ENCODE measurements at regions not wholly inside any gene's neighbourhood (a gene's known extent, or its start where the extent isn't known, plus 50 kb on each side); places are given as distances from the start of the nearest gene placed in this dataset.

GRCh38 chr10:2251631-2252030, 514.3 kb upstream of the ADARB2 start:
- intact Hi-C loops (cut with DNase I) = no loop called here
- H3K4me1 ChIP-seq = no peaks in the 10 kb centered on the region
- ATAC-seq = no peak

DNA sequence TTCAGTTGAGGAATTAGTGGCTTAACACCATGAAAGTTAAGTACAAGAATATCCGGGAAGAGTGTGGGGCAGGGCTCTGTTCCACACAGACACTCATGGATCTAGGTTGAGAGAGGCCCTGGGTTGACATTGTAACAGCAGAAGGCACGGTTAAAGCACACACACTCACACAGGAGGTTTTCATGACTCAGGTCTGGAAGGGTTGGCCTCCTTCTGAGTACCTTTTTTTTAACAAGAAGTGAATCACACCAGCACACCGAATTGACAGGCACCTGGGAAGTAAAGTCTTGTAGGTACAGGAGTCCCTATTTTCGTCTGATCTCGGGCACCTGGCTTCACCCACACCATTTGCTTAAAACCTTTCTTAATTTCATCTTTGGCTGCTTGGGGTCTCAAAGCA, 509.4 kb upstream of the ADARB2 start:
- Histone ChIP-seq H3K27ac (no peak overlapping the region), H3K4me1 (no peaks in the 10 kb centered on the region), H3K4me3 (no peak overlapping the region), H3K9me3 (no peaks in the 10 kb centered on the region), H3K27me3 (no peaks in the 10 kb centered on the region), H3K36me3 (no peaks in the 10 kb centered on the region)
- no peak for DNase-seq
- 60% methylated on average over 3 of the region's 5 CpGs for WGBS (ENCODE audit: insufficient coverage, low coverage, low lambda C conversion rate, missing lambda C conversion rate)
- ATAC-seq = no peak
- TF ChIP-seq, protein P1, sequence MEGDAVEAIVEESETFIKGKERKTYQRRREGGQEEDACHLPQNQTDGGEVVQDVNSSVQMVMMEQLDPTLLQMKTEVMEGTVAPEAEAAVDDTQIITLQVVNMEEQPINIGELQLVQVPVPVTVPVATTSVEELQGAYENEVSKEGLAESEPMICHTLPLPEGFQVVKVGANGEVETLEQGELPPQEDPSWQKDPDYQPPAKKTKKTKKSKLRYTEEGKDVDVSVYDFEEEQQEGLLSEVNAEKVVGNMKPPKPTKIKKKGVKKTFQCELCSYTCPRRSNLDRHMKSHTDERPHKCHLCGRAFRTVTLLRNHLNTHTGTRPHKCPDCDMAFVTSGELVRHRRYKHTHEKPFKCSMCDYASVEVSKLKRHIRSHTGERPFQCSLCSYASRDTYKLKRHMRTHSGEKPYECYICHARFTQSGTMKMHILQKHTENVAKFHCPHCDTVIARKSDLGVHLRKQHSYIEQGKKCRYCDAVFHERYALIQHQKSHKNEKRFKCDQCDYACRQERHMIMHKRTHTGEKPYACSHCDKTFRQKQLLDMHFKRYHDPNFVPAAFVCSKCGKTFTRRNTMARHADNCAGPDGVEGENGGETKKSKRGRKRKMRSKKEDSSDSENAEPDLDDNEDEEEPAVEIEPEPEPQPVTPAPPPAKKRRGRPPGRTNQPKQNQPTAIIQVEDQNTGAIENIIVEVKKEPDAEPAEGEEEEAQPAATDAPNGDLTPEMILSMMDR (IDR thresholded peaks at IDR 0.05) = no peak
- TF ChIP-seq POLR2A (IDR thresholded peaks at IDR 0.05) = no peak
- intact Hi-C loops (cut with DNase I) = no loop called here

More at GRCh38 chr10:2251631-2252030, 514.3 kb upstream of the ADARB2 start:
- WGBS (ENCODE audit: insufficient coverage, low coverage, low lambda C conversion rate, missing lambda C conversion rate) = 53% methylated on average over 8 of the region's 8 CpGs
- TF ChIP-seq, protein P1 (IDR thresholded peaks at IDR 0.05) = no peak
- Histone ChIP-seq H3K27me3 (no peaks in the 10 kb centered on the region), H3K27ac (no peak overlapping the region), H3K9me3 (no peaks in the 10 kb centered on the region), H3K4me3 (no peak overlapping the region), H3K36me3 (no peaks in the 10 kb centered on the region)
- no peak for DNase-seq

DNA sequence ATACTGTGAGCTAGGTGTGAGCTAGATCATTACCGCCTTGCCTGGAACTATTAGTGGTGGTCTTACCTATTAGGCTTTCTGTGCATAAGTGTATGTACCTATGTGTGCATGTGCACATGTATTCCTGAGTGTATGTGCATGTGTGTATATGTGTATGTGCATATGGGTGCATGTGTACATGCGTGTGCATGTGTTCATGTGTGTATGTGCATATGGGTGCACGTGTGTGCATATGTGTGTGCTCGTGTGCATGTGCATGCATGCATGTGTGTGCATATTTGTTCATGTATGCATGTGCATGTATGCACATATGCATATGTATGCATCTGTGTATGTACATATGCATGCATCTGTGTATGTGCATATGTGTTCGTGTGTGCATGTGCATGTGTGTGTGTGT, 508.3 kb upstream of the ADARB2 start:
- DNase-seq (no peak), ATAC-seq (no peak)
- intact Hi-C loops (cut with DNase I) = no loop called here
- Histone ChIP-seq H3K4me1 (no peaks in the 10 kb centered on the region), H3K9me3 (no peaks in the 10 kb centered on the region), H3K36me3 (no peaks in the 10 kb centered on the region), H3K27ac (no peak overlapping the region), H3K4me3 (no peak overlapping the region), H3K27me3 (no peaks in the 10 kb centered on the region)
- TF ChIP-seq, protein P1 (IDR thresholded peaks at IDR 0.05) = no peak
- no peak for TF ChIP-seq POLR2A (IDR thresholded peaks at IDR 0.05)
- WGBS (ENCODE audit: insufficient coverage, low coverage, low lambda C conversion rate, missing lambda C conversion rate) = 64% methylated on average over 5 of the region's 5 CpGs

- no peak overlapping the region for H3K4me3 ChIP-seq
- TF ChIP-seq POLR2A (IDR thresholded peaks at IDR 0.05) = no peak
- TF ChIP-seq, protein P1 (IDR thresholded peaks at IDR 0.05) = no peak
- H3K27me3 ChIP-seq = no peaks in the 10 kb centered on the region
- no peak for ATAC-seq
- no peak for DNase-seq
- intact Hi-C loops (cut with DNase I) = no loop called here
- H3K4me1 ChIP-seq = no peaks in the 10 kb centered on the region
- no peak overlapping the region for H3K27ac ChIP-seq
- H3K36me3 ChIP-seq = no peaks in the 10 kb centered on the region
- WGBS (ENCODE audit: insufficient coverage, low coverage, low lambda C conversion rate, missing lambda C conversion rate) = 31% methylated on average over 3 of the region's 12 CpGs
- H3K9me3 ChIP-seq = no peaks in the 10 kb centered on the region
Measured at GRCh38 chr10:2244471-2244870, 507.1 kb upstream of the ADARB2 start.

- no peaks in the 10 kb centered on the region for H3K9me3 ChIP-seq
- TF ChIP-seq POLR2A (IDR thresholded peaks at IDR 0.05) = no peak
- TF ChIP-seq, protein P1 (IDR thresholded peaks at IDR 0.05) = no peak
- H3K27ac ChIP-seq = no peak overlapping the region
- WGBS (ENCODE audit: insufficient coverage, low coverage, low lambda C conversion rate, missing lambda C conversion rate) = 52% methylated on average over 5 of the region's 5 CpGs
- H3K4me3 ChIP-seq = no peak overlapping the region
- no peaks in the 10 kb centered on the region for H3K4me1 ChIP-seq
- DNase-seq (no peak), ATAC-seq (no peak)
- intact Hi-C loops (cut with DNase I) = no loop called here
- H3K36me3 ChIP-seq = no peaks in the 10 kb centered on the region
- H3K27me3 ChIP-seq = no peaks in the 10 kb centered on the region
Measured at GRCh38 chr10:2236876-2237275, 499.6 kb upstream of the ADARB2 start.

Data from right lobe of liver (tissue), 6 donors.